OCI-LY1 (cell line): ENCODE measurements at regions not wholly inside any gene's neighbourhood (a gene's known extent, or its start where the extent isn't known, plus 50 kb on each side); places are given as distances from the start of the nearest gene placed in this dataset.

Experiments
- CTCF ChIP-seq: fragments of 200-600 bp; sonication (generic), shearing (Covaris generic); IDR thresholded peaks from 2 replicates; pipeline ENCODE4 v1.5.1; 2017; ENCODE audit warnings: mild to moderate bottlenecking, antibody characterized with exemption, low read length, moderate library complexity, mixed read lengths
- EZH2 ChIP-seq: fragments of 200-600 bp; sonication (generic), shearing (Covaris generic); IDR thresholded peaks from 2 replicates; pipeline ENCODE4 v1.8.0; 2017; ENCODE audit warnings: borderline replicate concordance, mixed run types, mild to moderate bottlenecking, antibody characterized with exemption, low read length, moderate library complexity, mixed read lengths

DNA sequence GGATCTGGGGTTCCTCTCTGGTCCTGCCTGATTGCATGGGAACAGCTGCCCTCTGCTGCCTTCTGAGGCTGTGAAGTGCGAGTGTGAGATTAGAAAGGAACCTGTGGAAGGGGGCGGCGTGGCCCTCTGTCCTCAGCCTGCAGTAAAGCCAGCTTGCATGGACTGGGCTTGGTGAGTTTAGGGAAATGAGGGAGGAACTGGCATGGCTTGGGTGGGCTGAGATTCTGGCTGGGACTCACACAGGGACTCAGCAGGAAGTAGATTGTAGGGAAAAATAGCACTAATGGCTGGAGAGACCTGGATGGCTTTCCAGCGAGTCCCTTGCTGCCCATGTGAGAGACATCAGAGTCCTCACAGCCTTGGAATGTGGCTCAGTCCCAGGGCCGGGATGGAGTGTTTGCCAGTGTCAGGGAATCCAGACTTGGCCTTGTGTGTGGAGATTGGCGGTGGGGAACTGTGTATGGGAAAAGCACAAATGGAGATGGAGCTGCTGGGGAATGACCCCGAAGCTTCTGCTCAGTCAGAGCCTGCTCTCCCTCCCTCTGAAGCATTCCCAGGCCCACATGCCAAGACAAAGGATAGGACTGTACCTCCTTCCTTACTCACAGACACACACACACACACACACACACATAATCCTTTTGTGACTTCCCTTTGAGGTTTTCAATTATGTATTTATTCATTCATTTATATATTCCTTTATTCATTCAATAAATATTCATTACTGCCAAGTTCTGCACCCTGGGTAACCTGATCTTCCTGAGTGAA lies 115.4 kb downstream of the ACAA2 start:
- TF ChIP-seq CTCF (no peak), EZH2 (no peak)
